SK-N-SH treated with all-trans-retinoic acid at 6 μM for 48 hours (cell line): ENCODE measurements at regions not wholly inside any gene's neighbourhood (a gene's known extent, or its start where the extent isn't known, plus 50 kb on each side); places are given as distances from the start of the nearest gene placed in this dataset.

Experiments
- ATAC-seq: fragments of 200-7000 bp; cut with Tn5 transposase; 3 replicates; pipeline ENCODE4 v1.9.1; 2020; ENCODE audit warnings: mild to moderate bottlenecking, moderate library complexity
- ARNTL ChIP-seq: fragments of 450-650 bp; formaldehyde crosslinking; IDR thresholded peaks from 2 replicates; pipeline ENCODE4 v1.5.0; 2020; ENCODE audit warnings: low read depth, mild to moderate bottlenecking, moderate library complexity, borderline replicate concordance
- BACH2 ChIP-seq: fragments of 250-450 bp; sonication (Bioruptor Pico); IDR thresholded peaks from 2 replicates; pipeline ENCODE4 v1.9.0; 2021; ENCODE audit warnings: mild to moderate bottlenecking, borderline replicate concordance
- CSDC2 ChIP-seq: fragments of 250-450 bp; sonication (Bioruptor Pico); IDR thresholded peaks from 2 replicates; pipeline ENCODE4 v1.5.0; 2020; ENCODE audit warnings: mild to moderate bottlenecking, moderate library complexity
- ESRRG ChIP-seq: fragments of 250-450 bp; sonication (Bioruptor Pico); IDR thresholded peaks from 2 replicates; pipeline ENCODE4 v1.6.1; 2021; ENCODE audit warnings: mild to moderate bottlenecking
- GLIS3 ChIP-seq: fragments of 250-450 bp; sonication (Bioruptor Pico); IDR thresholded peaks from 2 replicates; pipeline ENCODE4 v1.5.0; 2020; ENCODE audit warnings: mild to moderate bottlenecking, moderate library complexity
- ISL1 ChIP-seq: fragments of 250-450 bp; sonication (Bioruptor Pico); IDR thresholded peaks from 2 replicates; pipeline ENCODE4 v2.1.2; 2022; ENCODE audit warnings: mild to moderate bottlenecking, moderate library complexity
- OSR1 ChIP-seq: fragments of 250-450 bp; sonication (Bioruptor Pico); IDR thresholded peaks from 2 replicates; pipeline ENCODE4 v1.8.0; 2022; ENCODE audit warnings: moderate library complexity, mild to moderate bottlenecking, inconsistent platforms
- PPARA ChIP-seq: fragments of 250-450 bp; sonication (Bioruptor Pico); IDR thresholded peaks from 2 replicates; pipeline ENCODE4 v1.5.0; 2020; ENCODE audit warnings: mild to moderate bottlenecking, borderline replicate concordance
- SNAI2 ChIP-seq: fragments of 250-450 bp; sonication (Bioruptor Pico); IDR thresholded peaks from 2 replicates; pipeline ENCODE4 v1.5.0; 2020; ENCODE audit warnings: mild to moderate bottlenecking, moderate library complexity
- TCF4 ChIP-seq: fragments of 250-450 bp; sonication (Bioruptor Pico); IDR thresholded peaks from 2 replicates; pipeline ENCODE4 v1.8.0; 2021; ENCODE audit warnings: mild to moderate bottlenecking, moderate library complexity, borderline replicate concordance
- TOX ChIP-seq: fragments of 250-450 bp; sonication (Bioruptor Pico); IDR thresholded peaks from 2 replicates; pipeline ENCODE4 v1.8.0; 2021; ENCODE audit warnings: mild to moderate bottlenecking, moderate library complexity, borderline replicate concordance
- ZC3H10 ChIP-seq: fragments of 250-450 bp; sonication (Bioruptor Pico); IDR thresholded peaks from 2 replicates; pipeline ENCODE4 v1.5.1; 2021; ENCODE audit warnings: mild to moderate bottlenecking, moderate library complexity
- ZFP3 ChIP-seq: fragments of 250-450 bp; sonication (Bioruptor Pico); IDR thresholded peaks from 2 replicates; pipeline ENCODE4 v1.5.0; 2020; ENCODE audit warnings: mild to moderate bottlenecking, moderate library complexity
- ZFP30 ChIP-seq: fragments of 450-650 bp; formaldehyde crosslinking; IDR thresholded peaks from 2 replicates; pipeline ENCODE4 v1.5.0; 2022; ENCODE audit warnings: mild to moderate bottlenecking, moderate library complexity
- ZNF565 ChIP-seq: fragments of 450-650 bp; formaldehyde crosslinking; conservative IDR thresholded peaks from 2 replicates; pipeline ENCODE4 v1.5.0; 2020; ENCODE audit warnings: low read depth, mild to moderate bottlenecking, moderate library complexity
- ZNF8 ChIP-seq: fragments of 450-650 bp; formaldehyde crosslinking; IDR thresholded peaks from 2 replicates; pipeline ENCODE4 v1.5.0; 2020; ENCODE audit warnings: mild to moderate bottlenecking, moderate library complexity
- TF ChIP-seq, protein P1 (sequence below): fragments of 250-450 bp; sonication (Bioruptor Pico); IDR thresholded peaks from 2 replicates; pipeline ENCODE4 v1.5.1; 2020; ENCODE audit warnings: low read depth, mild to moderate bottlenecking, moderate library complexity
- TF ChIP-seq, protein P2 (sequence below): fragments of 250-450 bp; sonication (Bioruptor Pico); IDR thresholded peaks from 2 replicates; pipeline ENCODE4 v1.8.0; 2021; ENCODE audit warnings: low read depth, mild to moderate bottlenecking, moderate library complexity, borderline replicate concordance
- TF ChIP-seq, protein P3 (sequence below): fragments of 250-450 bp; sonication (Bioruptor Pico); IDR thresholded peaks from 2 replicates; pipeline ENCODE4 v1.8.0; 2020; ENCODE audit warnings: mild to moderate bottlenecking, moderate library complexity, borderline replicate concordance
- TF ChIP-seq, protein P4 (sequence below): fragments of 250-450 bp; sonication (Bioruptor Pico); IDR thresholded peaks from 2 replicates; pipeline ENCODE4 v1.5.1; 2021; ENCODE audit warnings: mild to moderate bottlenecking, moderate library complexity
- TF ChIP-seq, protein P5 (sequence below): fragments of 250-450 bp; sonication (Bioruptor Pico); IDR thresholded peaks from 2 replicates; pipeline ENCODE4 v1.5.0; 2020; ENCODE audit warnings: mild to moderate bottlenecking, moderate library complexity

DNA sequence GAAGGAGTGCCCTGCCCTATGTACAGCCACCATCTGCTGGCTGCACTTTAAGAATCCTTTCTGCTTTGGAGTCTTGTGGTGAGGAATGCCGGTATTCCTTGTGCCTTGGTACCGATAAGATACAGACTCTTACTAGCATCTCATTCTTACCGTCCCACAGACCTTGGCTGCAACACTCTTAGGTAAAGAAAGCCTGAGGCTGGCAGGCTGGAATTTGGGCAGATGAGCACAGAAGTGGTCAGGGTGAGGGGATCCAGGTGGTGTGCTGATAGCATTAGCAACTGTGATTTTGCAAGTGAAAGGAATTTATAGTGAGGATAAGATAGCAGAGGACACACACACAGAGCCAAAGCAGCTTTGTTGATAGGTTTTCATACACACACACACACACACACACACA lies 198.1 kb downstream of the ENC1 start:
- TF ChIP-seq PPARA (no peak), GLIS3 (CRISPR knock-in tag) (no peak), ZNF565 (no peak), TCF4 (CRISPR knock-in tag) (no peak)
- TF ChIP-seq, protein P1, sequence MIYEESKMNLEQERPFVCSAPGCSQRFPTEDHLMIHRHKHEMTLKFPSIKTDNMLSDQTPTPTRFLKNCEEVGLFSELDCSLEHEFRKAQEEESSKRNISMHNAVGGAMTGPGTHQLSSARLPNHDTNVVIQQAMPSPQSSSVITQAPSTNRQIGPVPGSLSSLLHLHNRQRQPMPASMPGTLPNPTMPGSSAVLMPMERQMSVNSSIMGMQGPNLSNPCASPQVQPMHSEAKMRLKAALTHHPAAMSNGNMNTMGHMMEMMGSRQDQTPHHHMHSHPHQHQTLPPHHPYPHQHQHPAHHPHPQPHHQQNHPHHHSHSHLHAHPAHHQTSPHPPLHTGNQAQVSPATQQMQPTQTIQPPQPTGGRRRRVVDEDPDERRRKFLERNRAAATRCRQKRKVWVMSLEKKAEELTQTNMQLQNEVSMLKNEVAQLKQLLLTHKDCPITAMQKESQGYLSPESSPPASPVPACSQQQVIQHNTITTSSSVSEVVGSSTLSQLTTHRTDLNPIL (CRISPR knock-in tag): no peak
- ATAC-seq: no peak

DNA sequence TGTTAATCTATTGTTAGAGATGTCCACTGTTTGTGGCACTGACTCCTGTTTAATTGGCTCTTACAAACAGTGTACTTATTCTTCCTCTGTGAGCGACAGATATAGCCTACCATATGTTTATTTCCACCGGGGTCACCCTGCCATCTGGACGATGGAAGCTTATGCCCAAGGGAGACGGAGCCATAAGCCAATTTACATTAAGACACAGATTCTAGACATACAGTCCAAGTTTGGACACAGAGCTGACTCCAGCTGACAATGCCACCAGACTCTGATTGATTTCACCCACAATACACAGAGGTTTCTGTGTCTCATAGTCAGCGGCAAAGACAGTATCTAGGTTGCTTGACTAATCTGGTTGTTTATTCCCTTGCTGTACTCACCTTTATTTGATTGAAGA lies 198.9 kb downstream of the ENC1 start:
- TF ChIP-seq ZNF8 (CRISPR knock-in tag): no peak
- no peak for TF ChIP-seq ISL1 (CRISPR knock-in tag)
- TF ChIP-seq ZFP30 (CRISPR knock-in tag): no peak
- no peak for TF ChIP-seq PPARA
- TF ChIP-seq, protein P2, sequence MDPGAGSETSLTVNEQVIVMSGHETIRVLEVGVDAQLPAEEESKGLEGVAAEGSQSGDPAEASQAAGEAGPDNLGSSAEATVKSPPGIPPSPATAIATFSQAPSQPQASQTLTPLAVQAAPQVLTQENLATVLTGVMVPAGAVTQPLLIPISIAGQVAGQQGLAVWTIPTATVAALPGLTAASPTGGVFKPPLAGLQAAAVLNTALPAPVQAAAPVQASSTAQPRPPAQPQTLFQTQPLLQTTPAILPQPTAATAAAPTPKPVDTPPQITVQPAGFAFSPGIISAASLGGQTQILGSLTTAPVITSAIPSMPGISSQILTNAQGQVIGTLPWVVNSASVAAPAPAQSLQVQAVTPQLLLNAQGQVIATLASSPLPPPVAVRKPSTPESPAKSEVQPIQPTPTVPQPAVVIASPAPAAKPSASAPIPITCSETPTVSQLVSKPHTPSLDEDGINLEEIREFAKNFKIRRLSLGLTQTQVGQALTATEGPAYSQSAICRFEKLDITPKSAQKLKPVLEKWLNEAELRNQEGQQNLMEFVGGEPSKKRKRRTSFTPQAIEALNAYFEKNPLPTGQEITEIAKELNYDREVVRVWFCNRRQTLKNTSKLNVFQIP (CRISPR knock-in tag): no peak
- TF ChIP-seq, protein P3, sequence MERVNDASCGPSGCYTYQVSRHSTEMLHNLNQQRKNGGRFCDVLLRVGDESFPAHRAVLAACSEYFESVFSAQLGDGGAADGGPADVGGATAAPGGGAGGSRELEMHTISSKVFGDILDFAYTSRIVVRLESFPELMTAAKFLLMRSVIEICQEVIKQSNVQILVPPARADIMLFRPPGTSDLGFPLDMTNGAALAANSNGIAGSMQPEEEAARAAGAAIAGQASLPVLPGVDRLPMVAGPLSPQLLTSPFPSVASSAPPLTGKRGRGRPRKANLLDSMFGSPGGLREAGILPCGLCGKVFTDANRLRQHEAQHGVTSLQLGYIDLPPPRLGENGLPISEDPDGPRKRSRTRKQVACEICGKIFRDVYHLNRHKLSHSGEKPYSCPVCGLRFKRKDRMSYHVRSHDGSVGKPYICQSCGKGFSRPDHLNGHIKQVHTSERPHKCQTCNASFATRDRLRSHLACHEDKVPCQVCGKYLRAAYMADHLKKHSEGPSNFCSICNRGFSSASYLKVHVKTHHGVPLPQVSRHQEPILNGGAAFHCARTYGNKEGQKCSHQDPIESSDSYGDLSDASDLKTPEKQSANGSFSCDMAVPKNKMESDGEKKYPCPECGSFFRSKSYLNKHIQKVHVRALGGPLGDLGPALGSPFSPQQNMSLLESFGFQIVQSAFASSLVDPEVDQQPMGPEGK (CRISPR knock-in tag): no peak
- TF ChIP-seq ZNF565: no peak
- no peak for TF ChIP-seq TOX
- TF ChIP-seq, protein P4, sequence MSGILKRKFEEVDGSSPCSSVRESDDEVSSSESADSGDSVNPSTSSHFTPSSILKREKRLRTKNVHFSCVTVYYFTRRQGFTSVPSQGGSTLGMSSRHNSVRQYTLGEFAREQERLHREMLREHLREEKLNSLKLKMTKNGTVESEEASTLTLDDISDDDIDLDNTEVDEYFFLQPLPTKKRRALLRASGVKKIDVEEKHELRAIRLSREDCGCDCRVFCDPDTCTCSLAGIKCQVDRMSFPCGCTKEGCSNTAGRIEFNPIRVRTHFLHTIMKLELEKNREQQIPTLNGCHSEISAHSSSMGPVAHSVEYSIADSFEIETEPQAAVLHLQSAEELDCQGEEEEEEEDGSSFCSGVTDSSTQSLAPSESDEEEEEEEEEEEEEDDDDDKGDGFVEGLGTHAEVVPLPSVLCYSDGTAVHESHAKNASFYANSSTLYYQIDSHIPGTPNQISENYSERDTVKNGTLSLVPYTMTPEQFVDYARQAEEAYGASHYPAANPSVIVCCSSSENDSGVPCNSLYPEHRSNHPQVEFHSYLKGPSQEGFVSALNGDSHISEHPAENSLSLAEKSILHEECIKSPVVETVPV (CRISPR knock-in tag): no peak
- TF ChIP-seq ARNTL (CRISPR knock-in tag): no peak
- TF ChIP-seq GLIS3 (CRISPR knock-in tag): no peak
- no peak for ATAC-seq

DNA sequence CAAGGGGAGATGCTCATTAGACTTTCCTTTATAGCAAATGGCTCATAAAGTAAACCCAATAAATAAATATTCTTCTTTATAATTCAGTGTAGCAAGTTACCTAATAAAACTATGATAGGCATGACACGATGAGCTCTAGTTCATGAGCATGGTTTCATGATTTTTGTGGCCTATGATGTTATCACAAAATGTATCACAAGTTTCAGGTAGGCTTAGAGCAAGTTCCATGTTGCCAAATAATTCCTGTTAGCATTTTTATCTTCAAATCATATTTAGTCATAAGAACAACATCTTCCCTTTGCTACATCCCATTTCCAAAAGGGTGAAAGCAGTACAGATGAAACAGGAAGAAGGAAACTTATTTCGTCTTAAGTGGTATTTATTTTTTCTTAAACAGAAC lies 200.2 kb downstream of the ENC1 start:
- TF ChIP-seq, protein P3 (CRISPR knock-in tag): no peak
- TF ChIP-seq, protein P5, sequence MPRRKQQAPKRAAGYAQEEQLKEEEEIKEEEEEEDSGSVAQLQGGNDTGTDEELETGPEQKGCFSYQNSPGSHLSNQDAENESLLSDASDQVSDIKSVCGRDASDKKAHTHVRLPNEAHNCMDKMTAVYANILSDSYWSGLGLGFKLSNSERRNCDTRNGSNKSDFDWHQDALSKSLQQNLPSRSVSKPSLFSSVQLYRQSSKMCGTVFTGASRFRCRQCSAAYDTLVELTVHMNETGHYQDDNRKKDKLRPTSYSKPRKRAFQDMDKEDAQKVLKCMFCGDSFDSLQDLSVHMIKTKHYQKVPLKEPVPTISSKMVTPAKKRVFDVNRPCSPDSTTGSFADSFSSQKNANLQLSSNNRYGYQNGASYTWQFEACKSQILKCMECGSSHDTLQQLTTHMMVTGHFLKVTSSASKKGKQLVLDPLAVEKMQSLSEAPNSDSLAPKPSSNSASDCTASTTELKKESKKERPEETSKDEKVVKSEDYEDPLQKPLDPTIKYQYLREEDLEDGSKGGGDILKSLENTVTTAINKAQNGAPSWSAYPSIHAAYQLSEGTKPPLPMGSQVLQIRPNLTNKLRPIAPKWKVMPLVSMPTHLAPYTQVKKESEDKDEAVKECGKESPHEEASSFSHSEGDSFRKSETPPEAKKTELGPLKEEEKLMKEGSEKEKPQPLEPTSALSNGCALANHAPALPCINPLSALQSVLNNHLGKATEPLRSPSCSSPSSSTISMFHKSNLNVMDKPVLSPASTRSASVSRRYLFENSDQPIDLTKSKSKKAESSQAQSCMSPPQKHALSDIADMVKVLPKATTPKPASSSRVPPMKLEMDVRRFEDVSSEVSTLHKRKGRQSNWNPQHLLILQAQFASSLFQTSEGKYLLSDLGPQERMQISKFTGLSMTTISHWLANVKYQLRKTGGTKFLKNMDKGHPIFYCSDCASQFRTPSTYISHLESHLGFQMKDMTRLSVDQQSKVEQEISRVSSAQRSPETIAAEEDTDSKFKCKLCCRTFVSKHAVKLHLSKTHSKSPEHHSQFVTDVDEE (CRISPR knock-in tag): no peak
- TF ChIP-seq, protein P2 (CRISPR knock-in tag): no peak
- TF ChIP-seq, protein P4 (CRISPR knock-in tag): no peak
- TF ChIP-seq ARNTL (CRISPR knock-in tag) (no peak), OSR1 (CRISPR knock-in tag) (no peak), ESRRG (CRISPR knock-in tag) (no peak), ZFP3 (no peak), BACH2 (CRISPR knock-in tag) (no peak), ZFP30 (CRISPR knock-in tag) (no peak), SNAI2 (CRISPR knock-in tag) (no peak), ZNF565 (no peak), ISL1 (CRISPR knock-in tag) (no peak), TCF4 (CRISPR knock-in tag) (no peak), CSDC2 (CRISPR knock-in tag) (no peak), ZC3H10 (CRISPR knock-in tag) (no peak), TOX (no peak), GLIS3 (CRISPR knock-in tag) (no peak)
- TF ChIP-seq, protein P1 (CRISPR knock-in tag): no peak
- no peak for ATAC-seq
